Progenitor cell of endocrine pancreas (in vitro differentiated cells): ENCODE measurements at regions not wholly inside any gene's neighbourhood (a gene's known extent, or its start where the extent isn't known, plus 50 kb on each side); places are given as distances from the start of the nearest gene placed in this dataset.

Source experiments
- DNase-seq: peaks from one replicate; pipeline ENCODE4 v3.0.0; 2021; ENCODE audit warnings: low spot score; ENCODE audit not compliant: unreplicated experiment
- H3K27ac Mint-ChIP-seq: 2 replicates; pipeline ENCODE4 v1.8.0; 2021; ENCODE audit warnings: mild to moderate bottlenecking, moderate library complexity, mixed read lengths
- H3K27me3 Mint-ChIP-seq: 2 replicates; pipeline ENCODE4 v1.8.0; 2021; ENCODE audit warnings: mixed read lengths
- H3K36me3 Mint-ChIP-seq: 2 replicates; pipeline ENCODE4 v1.8.0; 2022; ENCODE audit warnings: mixed read lengths; ENCODE audit not compliant: insufficient read depth
- H3K4me1 Mint-ChIP-seq: 2 replicates; pipeline ENCODE4 v1.8.0; 2021; ENCODE audit warnings: low read depth, mixed read lengths
- H3K4me3 Mint-ChIP-seq: 2 replicates; pipeline ENCODE4 v1.8.0; 2021; ENCODE audit warnings: low read depth, mild to moderate bottlenecking, moderate library complexity, mixed read lengths
- H3K9me3 Mint-ChIP-seq: 2 replicates; pipeline ENCODE4 v1.8.0; 2021; ENCODE audit warnings: low read depth, mixed read lengths
- TF ChIP-seq, protein P1 (sequence below): fragments of 200-600 bp; sonication (generic); IDR thresholded peaks from one replicate; pipeline ENCODE4 v1.5.0; 2021; ENCODE audit warnings: antibody characterized with exemption, mild to moderate bottlenecking; ENCODE audit not compliant: unreplicated experiment

- Mint-ChIP-seq H3K27ac (no peak overlapping the region), H3K36me3 (no peaks in the 10 kb centered on the region), H3K9me3 (no peaks in the 10 kb centered on the region), H3K4me1 (peaks cover 8% of the 10 kb centered on the region), H3K27me3 (no peaks in the 10 kb centered on the region), H3K4me3 (no peak overlapping the region)
- TF ChIP-seq, protein P1, sequence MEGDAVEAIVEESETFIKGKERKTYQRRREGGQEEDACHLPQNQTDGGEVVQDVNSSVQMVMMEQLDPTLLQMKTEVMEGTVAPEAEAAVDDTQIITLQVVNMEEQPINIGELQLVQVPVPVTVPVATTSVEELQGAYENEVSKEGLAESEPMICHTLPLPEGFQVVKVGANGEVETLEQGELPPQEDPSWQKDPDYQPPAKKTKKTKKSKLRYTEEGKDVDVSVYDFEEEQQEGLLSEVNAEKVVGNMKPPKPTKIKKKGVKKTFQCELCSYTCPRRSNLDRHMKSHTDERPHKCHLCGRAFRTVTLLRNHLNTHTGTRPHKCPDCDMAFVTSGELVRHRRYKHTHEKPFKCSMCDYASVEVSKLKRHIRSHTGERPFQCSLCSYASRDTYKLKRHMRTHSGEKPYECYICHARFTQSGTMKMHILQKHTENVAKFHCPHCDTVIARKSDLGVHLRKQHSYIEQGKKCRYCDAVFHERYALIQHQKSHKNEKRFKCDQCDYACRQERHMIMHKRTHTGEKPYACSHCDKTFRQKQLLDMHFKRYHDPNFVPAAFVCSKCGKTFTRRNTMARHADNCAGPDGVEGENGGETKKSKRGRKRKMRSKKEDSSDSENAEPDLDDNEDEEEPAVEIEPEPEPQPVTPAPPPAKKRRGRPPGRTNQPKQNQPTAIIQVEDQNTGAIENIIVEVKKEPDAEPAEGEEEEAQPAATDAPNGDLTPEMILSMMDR = no peak
- DNase-seq = no peak
These were observed 487.1 kb upstream of the NR2F2 start for GRCh38 chr15:95843241-95843910.

DNA sequence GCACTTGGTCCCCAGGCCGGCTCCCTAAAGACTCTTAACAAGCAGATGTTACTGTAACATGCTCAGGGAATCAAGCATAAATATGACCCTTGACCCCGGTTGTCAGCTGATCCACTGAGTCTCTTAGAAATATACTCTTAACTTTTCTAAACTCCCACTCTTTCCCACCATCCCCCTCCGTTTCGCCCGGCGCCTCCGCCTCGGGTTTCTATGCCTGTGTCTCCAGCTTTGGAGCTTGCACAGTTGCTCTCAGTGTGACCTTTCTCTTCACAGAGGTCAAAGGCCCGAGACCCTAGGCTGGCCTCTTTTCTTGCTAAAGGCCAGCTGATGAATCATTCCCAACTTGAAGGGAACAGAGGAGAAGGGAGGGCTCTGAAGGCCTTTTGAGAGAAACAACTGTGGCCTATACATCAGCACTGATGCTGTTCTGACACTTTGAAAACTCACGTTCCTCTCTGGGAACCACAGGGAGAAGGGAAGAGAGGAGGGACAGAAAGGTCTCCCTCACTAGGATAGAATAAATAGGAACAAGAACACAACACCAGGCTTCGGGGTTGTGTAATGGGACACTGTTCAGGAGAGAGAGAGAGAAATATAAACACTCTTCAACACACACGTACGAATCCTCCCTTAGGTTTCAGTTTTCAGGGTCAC, 484.5 kb upstream of the NR2F2 start:
- Mint-ChIP-seq H3K4me3 (no peak overlapping the region), H3K4me1 (peaks cover 8% of the 10 kb centered on the region), H3K27ac (no peak overlapping the region), H3K27me3 (no peaks in the 10 kb centered on the region), H3K9me3 (peaks cover 7% of the 10 kb centered on the region), H3K36me3 (no peaks in the 10 kb centered on the region)
- TF ChIP-seq, protein P1 = no peak
- no peak for DNase-seq

DNA sequence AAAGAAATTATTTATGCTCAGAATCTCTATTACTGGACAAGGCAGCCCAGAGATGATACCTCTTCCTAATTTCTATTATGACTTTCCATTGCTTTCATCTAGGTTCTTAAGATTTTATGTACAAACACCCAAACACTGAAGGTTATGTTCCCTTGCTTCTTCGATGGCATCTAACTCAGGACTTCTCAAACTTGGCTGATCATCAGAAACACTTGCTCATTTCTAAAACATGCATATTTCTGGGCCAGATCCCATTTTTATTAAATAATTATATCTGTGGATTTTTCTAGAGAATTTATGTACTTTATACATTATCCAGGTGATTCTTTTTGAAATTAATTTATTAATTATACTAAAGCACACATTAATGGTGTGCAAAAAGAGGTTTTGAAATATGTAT, 482.4 kb upstream of the NR2F2 start:
- H3K36me3 Mint-ChIP-seq = no peaks in the 10 kb centered on the region
- no peak overlapping the region for H3K4me3 Mint-ChIP-seq
- no peak for DNase-seq
- peaks cover 8% of the 10 kb centered on the region for H3K4me1 Mint-ChIP-seq
- no peaks in the 10 kb centered on the region for H3K27me3 Mint-ChIP-seq
- TF ChIP-seq, protein P1 = no peak
- no peak overlapping the region for H3K27ac Mint-ChIP-seq
- H3K9me3 Mint-ChIP-seq = peaks cover 7% of the 10 kb centered on the region

- no peaks in the 10 kb centered on the region for H3K27me3 Mint-ChIP-seq
- H3K36me3 Mint-ChIP-seq = no peaks in the 10 kb centered on the region
- H3K4me1 Mint-ChIP-seq = peaks cover 5% of the 10 kb centered on the region
- no peak overlapping the region for H3K4me3 Mint-ChIP-seq
- DNase-seq = no peak
- TF ChIP-seq, protein P1 = no peak
- H3K9me3 Mint-ChIP-seq = peaks cover 7% of the 10 kb centered on the region
- no peak overlapping the region for H3K27ac Mint-ChIP-seq
These were observed 479.7 kb upstream of the NR2F2 start for GRCh38 chr15:95850837-95851236.

- Mint-ChIP-seq H3K4me3 (no peak overlapping the region), H3K4me1 (no peaks in the 10 kb centered on the region), H3K27ac (no peak overlapping the region), H3K9me3 (peaks cover 7% of the 10 kb centered on the region), H3K27me3 (no peaks in the 10 kb centered on the region), H3K36me3 (no peaks in the 10 kb centered on the region)
- no peak for DNase-seq
- TF ChIP-seq, protein P1 = no peak
These were observed 477.1 kb upstream of the NR2F2 start for GRCh38 chr15:95853350-95853749.
